D721Med (cell line): ENCODE measurements at regions not wholly inside any gene's neighbourhood (a gene's known extent, or its start where the extent isn't known, plus 50 kb on each side); places are given as distances from the start of the nearest gene placed in this dataset.

Experiments used
- DNase-seq: peaks from one replicate; pipeline ENCODE4 v3.0.0; 2011; ENCODE audit warnings: low spot score; ENCODE audit not compliant: insufficient read length
- FAIRE-seq: peaks from 2 replicates; lab custom pipeline; 2011; peaks lifted over from hg19 to GRCh38; lab: Jason Lieb, UNC
- TF ChIP-seq, protein P1 (sequence below): IDR thresholded peaks from 2 replicates; pipeline ENCODE4 v1.5.1; 2012; ENCODE audit warnings: mild to moderate bottlenecking, control low read depth; ENCODE audit not compliant: insufficient read depth; ENCODE audit errors: missing control alignments

DNA sequence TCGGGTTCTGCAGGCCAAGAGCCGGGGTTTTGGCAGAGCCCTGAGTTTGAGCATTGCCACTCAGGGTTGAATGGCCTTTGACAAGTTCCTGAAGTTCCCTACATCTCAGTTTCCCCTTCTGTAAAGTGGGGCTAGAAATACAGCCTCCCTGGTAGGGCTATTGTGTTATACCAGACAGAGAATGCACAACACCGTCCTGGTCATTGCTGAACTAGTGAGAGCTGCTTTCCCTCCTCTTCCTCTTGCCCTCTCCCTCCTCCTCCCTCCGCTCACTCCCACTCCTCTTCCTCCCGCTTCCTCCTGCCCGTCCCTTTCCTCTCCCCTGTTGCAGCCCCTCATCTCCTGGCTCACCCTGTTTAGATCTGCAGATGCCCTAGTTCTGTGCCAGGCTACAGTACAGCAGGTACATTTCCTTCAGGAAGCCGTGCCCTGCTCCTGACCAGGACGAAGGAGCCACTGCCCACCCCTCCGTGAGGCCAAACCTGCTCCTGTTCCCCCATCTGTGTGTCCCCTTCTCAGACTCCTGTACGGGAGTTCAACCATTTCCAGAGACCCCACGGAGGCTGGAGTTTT, 91.5 kb upstream of the SHANK2 start:
- DNase-seq (no peak), FAIRE-seq (no peak)
- TF ChIP-seq, protein P1, sequence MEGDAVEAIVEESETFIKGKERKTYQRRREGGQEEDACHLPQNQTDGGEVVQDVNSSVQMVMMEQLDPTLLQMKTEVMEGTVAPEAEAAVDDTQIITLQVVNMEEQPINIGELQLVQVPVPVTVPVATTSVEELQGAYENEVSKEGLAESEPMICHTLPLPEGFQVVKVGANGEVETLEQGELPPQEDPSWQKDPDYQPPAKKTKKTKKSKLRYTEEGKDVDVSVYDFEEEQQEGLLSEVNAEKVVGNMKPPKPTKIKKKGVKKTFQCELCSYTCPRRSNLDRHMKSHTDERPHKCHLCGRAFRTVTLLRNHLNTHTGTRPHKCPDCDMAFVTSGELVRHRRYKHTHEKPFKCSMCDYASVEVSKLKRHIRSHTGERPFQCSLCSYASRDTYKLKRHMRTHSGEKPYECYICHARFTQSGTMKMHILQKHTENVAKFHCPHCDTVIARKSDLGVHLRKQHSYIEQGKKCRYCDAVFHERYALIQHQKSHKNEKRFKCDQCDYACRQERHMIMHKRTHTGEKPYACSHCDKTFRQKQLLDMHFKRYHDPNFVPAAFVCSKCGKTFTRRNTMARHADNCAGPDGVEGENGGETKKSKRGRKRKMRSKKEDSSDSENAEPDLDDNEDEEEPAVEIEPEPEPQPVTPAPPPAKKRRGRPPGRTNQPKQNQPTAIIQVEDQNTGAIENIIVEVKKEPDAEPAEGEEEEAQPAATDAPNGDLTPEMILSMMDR, result no peak

DNA sequence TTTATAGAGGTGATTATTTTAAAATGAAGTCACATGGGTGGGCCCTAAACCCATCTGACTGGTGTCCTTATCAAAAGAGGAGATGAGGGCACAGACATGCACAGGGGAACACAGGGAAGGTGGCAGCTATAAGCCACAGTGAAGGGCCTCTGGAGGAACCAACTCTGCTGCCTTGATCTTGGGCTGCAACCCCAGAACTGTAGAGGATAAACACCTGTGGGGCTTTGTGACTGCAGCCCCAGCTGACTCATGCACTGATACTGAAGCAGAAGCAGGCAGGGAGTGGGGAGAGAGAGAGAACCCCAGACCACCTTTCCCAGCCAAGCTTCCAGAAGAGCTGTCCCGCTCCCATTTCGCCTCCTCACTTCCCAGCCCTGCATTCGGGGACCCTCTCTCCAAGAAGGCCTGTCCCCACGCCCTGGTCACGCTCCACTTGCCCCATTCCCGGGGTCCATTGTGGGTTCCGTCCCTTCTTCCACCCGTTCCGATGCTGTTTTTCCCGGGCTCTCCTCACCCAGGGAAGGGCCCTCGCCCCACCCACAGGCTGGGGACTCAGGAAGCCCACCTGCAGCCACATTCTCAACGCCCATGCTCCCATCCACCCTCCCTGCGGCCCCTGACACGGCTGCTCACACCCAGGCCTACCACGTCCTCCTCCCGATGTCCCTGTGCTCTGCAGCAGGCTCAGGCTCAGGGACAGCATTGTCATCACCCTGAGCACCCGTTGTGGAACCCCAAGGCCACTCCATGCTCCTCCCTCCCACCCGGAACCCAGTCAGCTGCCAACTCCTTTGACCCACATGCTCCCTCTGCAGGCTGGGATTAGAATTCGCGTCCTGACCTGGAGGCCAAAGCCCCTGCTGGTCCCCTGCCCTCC, 90.8 kb upstream of the SHANK2 start:
- FAIRE-seq (no peak), DNase-seq (no peak)
- TF ChIP-seq, protein P1, result peak; percentile 31

DNA sequence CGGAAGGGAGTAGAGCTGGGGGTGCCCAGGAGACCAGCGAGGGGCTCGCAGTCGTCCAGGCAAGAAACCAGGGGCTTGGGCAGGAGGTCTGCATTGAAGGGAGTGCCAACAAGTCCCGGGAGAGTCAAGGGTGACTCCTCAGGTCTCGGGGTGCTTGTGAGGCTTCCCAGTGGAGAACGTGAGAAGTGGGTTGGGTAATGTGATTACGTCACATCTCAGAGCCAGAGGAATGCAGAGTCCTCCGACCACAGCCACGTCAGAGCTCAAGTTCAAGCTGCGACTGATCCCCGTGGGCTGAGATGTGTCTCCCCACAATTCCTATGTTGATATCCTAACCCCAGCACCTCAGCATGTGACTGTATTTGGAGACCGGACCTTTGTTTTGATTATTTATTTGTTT, 89.7 kb upstream of the SHANK2 start:
- DNase-seq, result no peak
- TF ChIP-seq, protein P1, result no peak
- FAIRE-seq, result no peak

DNA sequence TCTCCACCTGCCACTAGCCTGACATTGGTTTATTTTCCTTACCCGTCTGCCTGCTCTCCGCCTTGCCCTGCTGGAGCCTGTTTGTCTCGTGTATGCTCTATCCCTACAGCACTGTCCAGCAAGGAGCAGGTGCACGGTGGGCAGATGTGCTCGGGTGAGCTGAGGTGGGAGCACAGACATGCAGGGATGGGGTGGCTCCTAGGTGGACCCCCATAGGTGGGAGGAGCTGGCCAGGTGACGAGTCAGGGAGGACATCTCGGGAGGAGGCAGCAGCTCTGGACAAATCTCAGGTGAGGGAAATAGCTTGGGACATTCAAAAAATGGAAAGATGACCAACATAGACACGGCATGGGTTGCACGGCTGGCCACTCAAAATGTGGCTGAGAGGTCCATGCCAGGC, 89.2 kb upstream of the SHANK2 start:
- no peak for DNase-seq
- FAIRE-seq, result no peak
- TF ChIP-seq, protein P1, result no peak

DNA sequence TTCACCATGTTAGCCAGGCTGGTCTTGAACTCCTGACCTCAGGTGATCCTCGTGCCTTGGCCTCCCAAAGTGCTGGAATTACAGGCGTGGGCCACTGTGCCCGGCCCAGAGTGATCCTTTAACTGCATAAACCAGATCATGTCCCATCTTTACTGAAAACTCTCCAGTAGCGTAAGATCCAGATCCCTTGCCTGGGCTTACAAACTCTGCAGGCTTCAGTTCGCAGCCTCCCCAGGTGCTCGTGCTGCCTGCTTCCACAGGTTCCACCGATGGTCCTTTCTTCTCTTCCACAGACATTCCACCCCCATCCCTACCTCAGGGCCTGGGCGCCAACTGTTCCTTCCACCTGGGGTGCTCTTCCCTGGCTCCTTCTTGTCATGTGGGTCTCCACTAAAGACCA, 88.8 kb upstream of the SHANK2 start:
- DNase-seq (no peak), FAIRE-seq (no peak)
- TF ChIP-seq, protein P1, result no peak

DNA sequence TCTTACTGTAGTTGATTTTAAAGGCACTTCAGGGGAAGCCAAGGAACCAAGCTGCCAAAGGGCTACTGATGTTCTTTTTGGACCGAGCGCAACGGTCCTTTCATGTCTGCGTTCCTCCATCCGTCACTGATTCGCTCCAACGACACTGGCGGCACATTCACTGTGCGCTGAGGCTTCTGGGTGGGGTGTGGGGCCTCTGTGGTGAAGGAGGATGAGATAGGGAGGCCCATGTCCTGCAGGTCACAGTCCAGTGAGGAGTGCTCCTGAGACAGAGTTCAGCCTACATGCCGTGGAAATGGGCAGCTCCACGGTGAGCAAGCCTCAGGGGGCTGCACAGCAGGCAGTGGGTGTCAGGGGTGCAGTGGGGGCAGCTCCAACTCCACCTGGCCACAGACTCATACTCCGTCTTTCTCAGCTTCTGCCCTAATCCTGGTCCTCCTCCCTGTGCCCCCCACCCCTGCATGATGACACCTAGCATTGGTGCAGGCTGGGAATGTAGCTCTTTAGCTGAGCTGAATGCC, 87.8 kb upstream of the SHANK2 start:
- no peak for FAIRE-seq
- no peak for DNase-seq
- TF ChIP-seq, protein P1, result no peak
